ENCODE measurements at regions not wholly inside any gene's neighbourhood (a gene's known extent, or its start where the extent isn't known, plus 50 kb on each side); places are given as distances from the start of the nearest gene placed in this dataset.

GRCh38 chr13:22936228-22936627, 244.6 kb upstream of the SGCG start:
- TF ChIP-seq CTCF (conservative IDR thresholded peaks at IDR 0.05; ENCODE audit: low read depth, low read length), result no peak
- no peak for TF ChIP-seq EZH2 (IDR thresholded peaks at IDR 0.05; ENCODE audit: low read length, unreplicated experiment)
- no peak for TF ChIP-seq EZH2phosphoT487 (IDR thresholded peaks at IDR 0.05; ENCODE audit: borderline replicate concordance, low read length)
